Peyer's patch (tissue), 4 donors: ENCODE measurements at regions not wholly inside any gene's neighbourhood (a gene's known extent, or its start where the extent isn't known, plus 50 kb on each side); places are given as distances from the start of the nearest gene placed in this dataset.

Experiments
- CTCF ChIP-seq, 6 experiments: fragments of 450-650 bp in 4 of 6; fragments of 200-600 bp in 2 of 6; sonication (generic) in 1 of 6; IDR thresholded peaks; one replicate each; pipeline ENCODE4 v1.5.1; 2017 to 2019; ENCODE audit warnings: antibody characterized with exemption in 6 of 6, mild to moderate bottlenecking in 3 of 6, moderate library complexity in 1 of 6
- POLR2A ChIP-seq, 2 donors: fragments of 450-650 bp; IDR thresholded peaks; one replicate each; pipeline ENCODE4 v1.5.1; 2017; ENCODE audit warnings: antibody characterized with exemption in 2 of 2, mild to moderate bottlenecking in 2 of 2, moderate library complexity in 2 of 2

- TF ChIP-seq CTCF (IDR thresholded peaks at IDR 0.05) (peak; percentile 47 to 75 (median 68)), POLR2A (IDR thresholded peaks at IDR 0.05) (no peak)
Observed at GRCh38 chr17:77772461-77772897, 186.0 kb upstream of the TNRC6C start.
